Heart left ventricle (tissue), 16 donors: ENCODE measurements at regions not wholly inside any gene's neighbourhood (a gene's known extent, or its start where the extent isn't known, plus 50 kb on each side); places are given as distances from the start of the nearest gene placed in this dataset.

Source experiments
- ATAC-seq, 4 donors: fragments of 200-7000 bp; cut with Tn5 transposase; one replicate each; pipeline ENCODE4 v1.9.1; 2020 to 2022; ENCODE audit warnings: moderate library complexity in 4 of 4, mild to moderate bottlenecking in 3 of 4, moderate number of reproducible peaks in 1 of 4
- DNase-seq, 5 donors: peaks; one replicate each; pipeline ENCODE4 v3.0.0-alpha.2; 2020
- H3K27ac ChIP-seq, 12 donors: fragments of 200-600 bp; sonication (generic) in 4 of 12; one replicate each; pipeline versions ENCODE4 v1.5.0 to v1.8.0; 2016 to 2022; ENCODE audit warnings: mild to moderate bottlenecking in 2 of 12
- H3K27me3 ChIP-seq, 9 donors: fragments of 200-600 bp; sonication (generic) in 2 of 9; one replicate each; pipeline versions ENCODE4 v1.5.1 to v1.8.0; 2016 to 2022; ENCODE audit warnings: mild to moderate bottlenecking in 3 of 9
- H3K36me3 ChIP-seq, 9 donors: fragments of 200-600 bp; sonication (generic) in 2 of 9; one replicate each; pipeline versions ENCODE4 v1.5.0 to v1.8.0; 2018 to 2022; ENCODE audit warnings: mild to moderate bottlenecking in 2 of 9
- H3K4me1 ChIP-seq, 12 donors: fragments of 200-600 bp; sonication (generic) in 4 of 12; one replicate each; pipeline versions ENCODE4 v1.5.0 to v1.8.0; 2016 to 2022; ENCODE audit warnings: mild to moderate bottlenecking in 3 of 12
- H3K4me3 ChIP-seq, 12 donors: fragments of 200-600 bp; sonication (generic) in 4 of 12; one replicate each; pipeline versions ENCODE4 v1.5.0 to v1.8.0; 2017 to 2022; ENCODE audit warnings: mild to moderate bottlenecking in 9 of 12, moderate library complexity in 4 of 12
- H3K9me3 ChIP-seq, 12 donors: fragments of 200-600 bp; sonication (generic) in 4 of 12; one replicate each; pipeline versions ENCODE4 v1.5.0 to v1.8.0; 2016 to 2022; ENCODE audit warnings: mild to moderate bottlenecking in 1 of 12
- POLR2A ChIP-seq, 2 donors: fragments of 450-650 bp; IDR thresholded peaks; one replicate each; pipeline ENCODE4 v1.6.1; 2017; ENCODE audit warnings: antibody characterized with exemption in 2 of 2, mild to moderate bottlenecking in 2 of 2, moderate library complexity in 2 of 2
- WGBS, 4 donors: extraction: QIAGEN DNeasy Blood & Tissue Kit in 2 of 4; methylation state at CpG; one replicate each; pipeline versions ENCODE4 v1.1.5 to v1.1.7; 2013 to 2018; 5-methylcytosine and 5-hydroxymethylcytosine counted together
- intact Hi-C, 10 donors: fragments of 100-400 bp; cut with DNase I; formaldehyde crosslinking; loops; one replicate each; pipeline versions ENCODE4 v1.11.1 to v1.14.2; 2022
- TF ChIP-seq, protein P1 (sequence below), 12 donors: fragments of 200-600 bp; sonication (generic) in 4 of 12; IDR thresholded peaks; one replicate each; pipeline versions ENCODE4 v1.5.0 to v1.8.0; 2018 to 2022; ENCODE audit warnings: antibody characterized with exemption in 12 of 12, mild to moderate bottlenecking in 5 of 12
- donor health status: ischemic (EF 13 %, LVEDD 7.1; RV severe dilation, severe dysfunction).
- donor health status: healthy with polysubstance abuse.
- donor health status: DM: no; HTN: yes; CAD: no.
- donor health status: DM: no; HTN: no; CAD: no.
- donor health status: ischemic (EF 25% LVEDD 6.9; RV normal size, moderate dysfunction).
- donor health status: ischemic (EF 25% LVEDD 5.7; RV mildly dilated, moderate dysfunction).
- donor health status: healthy.
- donor health status: DM: yes; HTN: yes; CAD: no.
- donor health status: ischemic (EF 35%, LVEDD 5.7; RV mildly dilated, moderate dysfunction).
- donor health status: nonischemic (EF 11% LVEDD 7.7; RV severe dilation, severe dysfunction).
- donor health status: DM: yes; HTN: yes; CAD: no.
- donor health status: PGD.
- donor health status: ischemic (EF 29% LVEDD 5.4; RV normal size, mild dysfunction).
- donor health status: nonischemic (EF 23%, LVEDD 6.1; RV moderate dilation, normal function).

DNA sequence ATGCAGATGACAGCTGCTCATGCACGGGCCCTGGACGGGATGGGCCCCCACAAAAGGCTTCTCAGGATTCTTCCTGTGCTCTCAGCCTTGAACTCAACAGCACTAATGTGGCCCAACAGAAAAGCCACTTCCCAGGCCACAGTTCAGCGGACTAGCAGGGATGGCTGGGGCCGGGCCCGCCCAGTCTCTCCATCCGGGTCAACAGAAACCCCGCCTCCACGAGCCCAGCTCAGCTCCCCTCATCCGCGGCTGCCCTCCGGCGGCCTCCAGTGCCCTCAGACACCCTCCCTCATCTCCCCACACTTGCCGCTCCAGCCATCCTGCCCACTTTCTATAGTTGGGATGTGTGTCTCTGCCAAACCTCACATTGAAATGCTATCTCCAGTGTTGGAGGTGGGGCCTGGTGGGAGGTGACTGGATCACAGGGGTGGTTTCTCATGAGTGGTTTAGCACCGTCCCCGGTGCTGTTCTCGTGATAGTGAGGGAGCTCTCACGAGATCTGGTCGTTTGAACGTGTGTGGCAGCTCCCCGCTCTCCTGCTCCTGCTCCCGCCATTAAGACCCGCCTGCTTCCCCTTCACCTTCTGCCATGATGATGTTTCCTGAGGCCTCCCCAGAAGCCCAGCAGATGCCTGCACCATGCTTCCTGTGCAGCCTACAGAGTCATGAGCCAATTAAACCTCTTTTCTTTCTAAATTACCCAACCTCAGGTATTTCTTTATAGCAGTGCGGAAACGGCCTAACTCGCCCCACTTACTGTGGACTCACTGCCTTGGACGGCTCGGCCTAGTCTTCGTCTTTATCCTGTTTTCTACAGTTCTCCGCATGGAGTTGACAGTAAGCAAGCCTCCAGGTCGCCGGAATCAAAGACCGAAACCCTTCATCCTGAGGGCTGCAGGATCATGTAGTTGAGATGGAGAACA lies 169.9 kb upstream of the RNF32 start:
- WGBS, 4 donors = 92 to 95% (median 93%) methylated on average over 30 to 32 of the region's 32 CpGs
- no peak overlapping the region for H3K4me3 ChIP-seq
- no peak for TF ChIP-seq POLR2A (IDR thresholded peaks at IDR 0.05)
- TF ChIP-seq, protein P1, sequence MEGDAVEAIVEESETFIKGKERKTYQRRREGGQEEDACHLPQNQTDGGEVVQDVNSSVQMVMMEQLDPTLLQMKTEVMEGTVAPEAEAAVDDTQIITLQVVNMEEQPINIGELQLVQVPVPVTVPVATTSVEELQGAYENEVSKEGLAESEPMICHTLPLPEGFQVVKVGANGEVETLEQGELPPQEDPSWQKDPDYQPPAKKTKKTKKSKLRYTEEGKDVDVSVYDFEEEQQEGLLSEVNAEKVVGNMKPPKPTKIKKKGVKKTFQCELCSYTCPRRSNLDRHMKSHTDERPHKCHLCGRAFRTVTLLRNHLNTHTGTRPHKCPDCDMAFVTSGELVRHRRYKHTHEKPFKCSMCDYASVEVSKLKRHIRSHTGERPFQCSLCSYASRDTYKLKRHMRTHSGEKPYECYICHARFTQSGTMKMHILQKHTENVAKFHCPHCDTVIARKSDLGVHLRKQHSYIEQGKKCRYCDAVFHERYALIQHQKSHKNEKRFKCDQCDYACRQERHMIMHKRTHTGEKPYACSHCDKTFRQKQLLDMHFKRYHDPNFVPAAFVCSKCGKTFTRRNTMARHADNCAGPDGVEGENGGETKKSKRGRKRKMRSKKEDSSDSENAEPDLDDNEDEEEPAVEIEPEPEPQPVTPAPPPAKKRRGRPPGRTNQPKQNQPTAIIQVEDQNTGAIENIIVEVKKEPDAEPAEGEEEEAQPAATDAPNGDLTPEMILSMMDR (IDR thresholded peaks at IDR 0.05) = no peak
- peaks cover 0 to 16% (median 0%) of the 10 kb centered on the region in 9 donors for H3K27me3 ChIP-seq
- intact Hi-C loops = loop anchor here (5.0 to 10.0 kb wide), 6 partner anchors 294 to 676 kb away; partner anchors contain the start of gene SHH (in 3 of the 10)
- DNase-seq (no peak), ATAC-seq (no peak)
- H3K36me3 ChIP-seq = no peaks in the 10 kb centered on the region
- no peaks in the 10 kb centered on the region for H3K4me1 ChIP-seq
- H3K27ac ChIP-seq = no peak overlapping the region
- no peaks in the 10 kb centered on the region for H3K9me3 ChIP-seq

DNA sequence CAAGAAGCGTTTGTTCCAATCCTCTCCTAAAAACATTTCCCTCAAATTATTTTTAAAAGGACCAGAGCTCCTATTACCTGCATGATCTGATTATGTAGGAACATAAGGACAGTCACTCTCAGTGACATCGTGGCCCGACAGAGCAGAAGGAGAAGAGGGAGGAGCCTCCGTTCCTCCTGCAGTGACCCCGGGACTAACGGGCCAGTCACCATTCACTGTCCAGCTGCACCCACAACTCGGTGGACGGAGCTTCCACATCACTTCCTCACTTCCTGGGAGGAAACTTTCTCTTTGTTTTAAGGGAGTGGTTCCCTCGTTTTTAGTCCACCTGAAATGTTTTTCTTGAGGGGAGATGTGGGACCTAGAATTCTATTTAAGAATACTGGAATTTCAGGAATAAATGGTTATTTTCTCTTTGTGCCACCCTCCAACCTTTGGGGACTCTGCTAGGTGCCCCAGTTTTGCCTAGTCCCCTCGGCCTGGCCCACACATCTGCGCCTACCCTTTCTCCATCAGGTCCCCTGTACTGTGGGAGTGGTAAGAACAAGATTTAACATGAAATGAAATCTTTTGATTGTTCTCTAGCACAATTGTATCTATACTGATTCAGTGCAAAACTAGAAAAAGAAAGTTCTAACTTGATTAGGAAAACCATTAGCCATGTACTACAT lies 173.5 kb upstream of the RNF32 start:
- peaks cover 0 to 24% (median 3%) of the 10 kb centered on the region in 9 donors for H3K27me3 ChIP-seq
- TF ChIP-seq POLR2A (IDR thresholded peaks at IDR 0.05) = no peak
- TF ChIP-seq, protein P1 (IDR thresholded peaks at IDR 0.05) = no peak
- H3K4me1 ChIP-seq = no peaks in the 10 kb centered on the region
- intact Hi-C loops = loop anchor here in 1 of 10 donors (10.0 kb wide), 1 partner anchor 198 kb away; no protein-coding TSS in a partner anchor
- no peak overlapping the region for H3K4me3 ChIP-seq
- H3K27ac ChIP-seq = no peak overlapping the region
- no peak for ATAC-seq
- WGBS, 4 donors = 59 to 75% (median 62%) methylated on average over 11 of the region's 11 CpGs
- H3K36me3 ChIP-seq = no peaks in the 10 kb centered on the region
- peaks cover 0 to 8% (median 0%) of the 10 kb centered on the region in 12 donors for H3K9me3 ChIP-seq
- no peak for DNase-seq

- TF ChIP-seq, protein P1 (IDR thresholded peaks at IDR 0.05) = no peak
- no peak for TF ChIP-seq POLR2A (IDR thresholded peaks at IDR 0.05)
- no peak for ATAC-seq
- no peaks in the 10 kb centered on the region for H3K36me3 ChIP-seq
Observed at GRCh38 chr7:156466272-156466671, 174.3 kb upstream of the RNF32 start.

DNA sequence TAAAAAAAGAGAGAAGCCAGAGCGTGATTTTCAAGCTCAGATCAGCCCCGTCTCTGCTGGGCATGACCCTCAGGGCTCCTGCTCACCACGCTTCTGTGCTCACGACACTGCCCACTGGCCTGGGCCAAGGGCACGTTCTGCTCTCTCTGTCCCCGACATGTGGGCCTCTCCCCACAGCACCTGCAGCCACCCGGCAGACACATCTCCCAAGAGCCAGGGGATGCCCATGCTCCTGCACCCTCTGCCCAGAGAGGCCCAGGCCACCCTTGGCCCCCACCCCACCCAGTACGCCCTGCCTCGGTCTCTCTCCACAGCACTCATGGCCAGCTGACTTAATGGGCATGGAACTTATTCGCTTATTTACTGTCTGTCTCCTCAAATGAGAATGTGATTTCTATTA lies 175.4 kb upstream of the RNF32 start:
- TF ChIP-seq POLR2A (IDR thresholded peaks at IDR 0.05) = no peak
- TF ChIP-seq, protein P1 (IDR thresholded peaks at IDR 0.05) = no peak
- H3K4me3 ChIP-seq = no peak overlapping the region
- H3K27me3 ChIP-seq = peaks cover 0 to 24% (median 3%) of the 10 kb centered on the region in 9 donors
- H3K27ac ChIP-seq = no peak overlapping the region
- H3K9me3 ChIP-seq = peaks cover 0 to 8% (median 0%) of the 10 kb centered on the region in 12 donors
- no peaks in the 10 kb centered on the region for H3K4me1 ChIP-seq
- intact Hi-C loops = loop anchor here in 1 of 10 donors (10.0 kb wide), 1 partner anchor 200 kb away; no protein-coding TSS in a partner anchor
- WGBS, 4 donors = 77 to 91% (median 86%) methylated on average over 9 to 10 of the region's 10 CpGs
- DNase-seq (no peak), ATAC-seq (no peak)
- no peaks in the 10 kb centered on the region for H3K36me3 ChIP-seq

More at GRCh38 chr7:156466272-156466671, 174.3 kb upstream of the RNF32 start:
- Histone ChIP-seq H3K4me3 (no peak overlapping the region), H3K27ac (no peak overlapping the region), H3K4me1 (no peaks in the 10 kb centered on the region), H3K9me3 (peaks cover 0 to 8% (median 0%) of the 10 kb centered on the region in 12 donors), H3K27me3 (peaks cover 0 to 24% (median 3%) of the 10 kb centered on the region in 9 donors)
- WGBS, 4 donors = 21 to 26% (median 25%) methylated on average over 13 of the region's 13 CpGs
- intact Hi-C loops = loop anchor here in 1 of 10 donors (10.0 kb wide), 1 partner anchor 199 kb away; no protein-coding TSS in a partner anchor
- DNase-seq = no peak
